Stimulated activated CD4-positive, alpha-beta T cell treated with anti-CD3 and anti-CD28 coated beads, TNF-alpha, amount 100 ng/mL, for 48 hours (primary cell): ENCODE measurements at regions not wholly inside any gene's neighbourhood (a gene's known extent, or its start where the extent isn't known, plus 50 kb on each side); places are given as distances from the start of the nearest gene placed in this dataset.

Experiments used
- DNase-seq, 3 donors: peaks; one replicate each; pipeline ENCODE4 v3.0.0-alpha.2; 2020; ENCODE audit warnings: low read depth in 3 of 3

DNA sequence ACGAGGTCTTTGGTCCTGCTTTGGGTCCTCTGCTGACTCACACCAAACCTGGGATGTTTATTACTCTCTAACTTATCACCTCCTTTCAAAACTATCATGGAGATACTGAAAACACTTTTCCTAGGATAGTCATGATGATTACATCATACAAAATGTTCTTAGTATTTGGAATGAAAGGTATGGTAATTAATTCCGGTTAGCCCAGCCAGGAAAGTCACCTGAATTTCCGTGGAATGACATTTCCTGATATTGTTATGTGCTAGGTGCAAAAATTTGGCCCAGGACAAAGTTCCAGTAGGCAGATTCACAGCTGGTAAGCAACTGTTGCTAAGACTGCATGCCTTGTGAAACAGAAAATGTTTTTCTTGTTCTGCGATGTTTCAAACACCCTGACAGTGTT lies 203.4 kb downstream of the ZNF648 start:
- no peak for DNase-seq
